T-helper 1 cell treated with Interleukin-12 subunit alpha and Interleukin-12 subunit beta and Interleukin-4 antibody, amounts not matched to agents 30 μg/mL and 1 μg/mL, for 36 hours (primary cell): ENCODE measurements at regions not wholly inside any gene's neighbourhood (a gene's known extent, or its start where the extent isn't known, plus 50 kb on each side); places are given as distances from the start of the nearest gene placed in this dataset.
"Not testable (repeated sequence)": the region's sequence is repeated elsewhere in the genome, so short reads cannot be mapped to it uniquely, and the experiment has no call there.

ENCODE experiments used
- H3K27ac Mint-ChIP-seq: one replicate; pipeline ENCODE4 v1.8.0; 2021; ENCODE audit warnings: mild to moderate bottlenecking, mixed read lengths
- H3K27me3 Mint-ChIP-seq: one replicate; pipeline ENCODE4 v1.8.0; 2021; ENCODE audit warnings: low read depth, mixed read lengths
- H3K36me3 Mint-ChIP-seq: one replicate; pipeline ENCODE4 v1.8.0; 2021; ENCODE audit warnings: low read depth, mixed read lengths
- H3K4me1 Mint-ChIP-seq: one replicate; pipeline ENCODE4 v1.8.0; 2021; ENCODE audit warnings: low read depth, mixed read lengths
- H3K4me3 Mint-ChIP-seq: one replicate; pipeline ENCODE4 v1.8.0; 2021; ENCODE audit warnings: mild to moderate bottlenecking, moderate library complexity, mixed read lengths
- H3K9me3 Mint-ChIP-seq: one replicate; pipeline ENCODE4 v1.8.0; 2021; ENCODE audit warnings: mixed read lengths

DNA sequence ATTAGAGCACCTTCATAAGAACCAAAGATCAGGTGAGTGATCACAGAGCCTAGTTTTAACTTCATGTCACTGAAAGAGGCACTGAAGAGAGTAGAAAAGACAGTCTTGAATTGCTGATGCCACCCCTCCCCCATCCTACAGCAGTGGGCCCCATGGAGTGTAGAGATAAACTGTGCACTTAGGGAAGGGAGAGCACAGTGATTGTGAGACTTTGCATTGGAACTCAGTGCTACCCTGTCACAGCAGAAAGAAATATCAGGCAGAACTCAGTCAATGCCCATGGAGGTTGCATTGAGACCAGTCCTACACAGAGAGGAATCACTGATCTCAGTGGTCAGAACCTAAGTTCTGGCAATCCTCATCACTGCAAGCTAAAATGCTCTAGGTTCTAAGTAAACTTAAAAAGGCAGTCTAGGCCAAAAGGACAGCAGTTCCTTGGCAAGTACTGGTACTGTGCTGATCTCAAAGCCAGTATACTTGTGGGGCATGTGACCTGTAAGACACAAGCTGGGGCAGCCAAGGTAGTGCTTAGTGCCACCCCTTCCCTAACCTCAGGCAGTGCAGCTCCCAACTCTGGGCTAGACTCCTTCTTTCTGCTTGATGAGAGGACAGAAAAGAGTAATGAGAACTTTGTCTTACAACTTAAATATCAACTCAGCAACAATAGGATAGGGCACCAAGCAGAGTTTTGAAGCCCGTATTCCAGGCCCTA is 94.1 kb downstream of the FSCB start:
- H3K4me3 Mint-ChIP-seq: no peak overlapping the region
- H3K36me3 Mint-ChIP-seq: no peaks in the 10 kb centered on the region
- no peaks in the 10 kb centered on the region for H3K27me3 Mint-ChIP-seq
- no peaks in the 10 kb centered on the region for H3K4me1 Mint-ChIP-seq
- H3K9me3 Mint-ChIP-seq: peaks cover 16% of the 10 kb centered on the region
- H3K27ac Mint-ChIP-seq: no peak overlapping the region

DNA sequence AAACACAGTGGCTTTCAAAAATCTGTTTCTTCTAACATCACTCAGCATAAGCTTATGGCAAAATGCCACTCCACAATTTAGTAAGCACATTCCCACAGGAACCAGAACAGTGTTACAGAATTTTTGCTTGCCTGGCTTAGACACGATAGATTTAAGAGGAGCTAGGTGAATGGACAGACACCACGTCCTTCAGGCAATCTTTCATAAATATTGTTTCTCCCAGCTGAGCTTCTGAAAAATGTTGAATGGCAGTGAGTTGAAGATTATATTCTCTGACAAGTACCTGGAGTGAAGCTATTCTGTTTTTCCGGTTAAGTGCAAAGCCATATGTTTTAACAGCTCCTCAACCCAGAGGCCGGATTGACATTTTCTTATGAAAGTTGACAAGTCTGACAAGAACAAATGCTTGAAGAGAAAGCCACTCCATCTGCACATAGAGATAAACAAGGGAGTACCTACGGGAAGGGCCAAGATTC is 102.0 kb downstream of the FSCB start:
- no peak overlapping the region for H3K27ac Mint-ChIP-seq
- no peak overlapping the region for H3K4me3 Mint-ChIP-seq
- H3K9me3 Mint-ChIP-seq: peaks cover 8% of the 10 kb centered on the region
- H3K27me3 Mint-ChIP-seq: no peaks in the 10 kb centered on the region
- H3K4me1 Mint-ChIP-seq: no peaks in the 10 kb centered on the region
- no peaks in the 10 kb centered on the region for H3K36me3 Mint-ChIP-seq

DNA sequence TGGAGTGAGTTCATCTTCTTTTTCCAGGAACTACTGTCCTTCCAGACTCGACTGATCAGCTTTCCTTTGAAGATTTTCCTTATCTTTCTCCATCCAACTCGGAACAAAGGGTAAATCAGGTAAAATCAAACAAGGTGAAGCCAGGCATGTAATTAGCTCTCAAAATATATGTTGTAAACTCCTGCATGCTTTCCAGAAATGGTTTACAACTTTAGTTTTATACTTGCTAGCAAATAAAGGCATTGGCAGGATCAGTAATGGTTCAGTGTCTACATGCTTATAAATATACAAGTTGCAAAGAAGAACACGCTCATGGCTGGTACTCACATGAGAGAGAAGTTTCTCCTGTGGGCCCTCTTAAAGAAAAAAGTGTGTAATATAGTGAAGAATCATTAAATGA is 102.5 kb downstream of the FSCB start:
- no peaks in the 10 kb centered on the region for H3K36me3 Mint-ChIP-seq
- peaks cover 8% of the 10 kb centered on the region for H3K9me3 Mint-ChIP-seq
- H3K4me1 Mint-ChIP-seq: no peaks in the 10 kb centered on the region
- no peak overlapping the region for H3K4me3 Mint-ChIP-seq
- no peaks in the 10 kb centered on the region for H3K27me3 Mint-ChIP-seq
- no peak overlapping the region for H3K27ac Mint-ChIP-seq

DNA sequence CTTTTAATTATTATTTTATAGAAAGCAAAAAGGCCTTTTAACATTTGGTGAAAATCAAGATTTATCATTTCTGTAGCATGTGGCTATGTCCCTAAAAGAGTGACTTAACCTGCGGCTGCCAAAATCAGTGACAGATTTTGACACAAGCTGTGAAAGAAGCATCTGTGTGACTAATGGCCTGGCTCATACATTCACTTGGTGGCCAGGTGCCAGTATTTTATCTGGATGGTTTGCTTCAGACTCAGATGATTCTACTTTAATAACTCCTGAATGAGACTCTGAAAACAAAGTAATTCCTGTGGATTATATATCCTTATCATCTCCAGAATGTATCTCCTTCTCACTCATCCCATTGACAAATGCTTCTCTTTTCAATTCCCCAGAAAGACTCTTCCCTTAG is 103.0 kb downstream of the FSCB start:
- Mint-ChIP-seq H3K4me3 (no peak overlapping the region), H3K36me3 (no peaks in the 10 kb centered on the region), H3K9me3 (peaks cover 6% of the 10 kb centered on the region), H3K27ac (no peak overlapping the region), H3K4me1 (no peaks in the 10 kb centered on the region), H3K27me3 (no peaks in the 10 kb centered on the region)

DNA sequence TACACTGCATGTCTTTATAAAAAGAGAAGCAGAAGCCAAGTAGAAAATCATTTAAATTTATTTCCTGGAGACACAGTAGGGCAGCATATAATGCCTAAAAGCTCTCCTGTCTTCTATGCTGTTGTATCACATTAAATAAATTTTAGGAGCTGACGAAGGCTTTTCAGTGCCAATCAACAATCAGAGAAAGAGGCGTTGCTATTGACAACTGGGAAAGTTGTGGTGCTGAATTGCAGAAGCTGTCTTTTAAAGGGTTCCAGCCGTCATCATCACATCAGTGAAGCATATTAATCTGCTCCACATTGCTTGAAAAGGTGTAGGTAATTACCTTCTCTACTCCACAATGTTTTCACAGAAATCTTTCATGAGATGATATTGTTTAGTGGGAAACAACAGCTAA is 103.9 kb downstream of the FSCB start:
- H3K4me1 Mint-ChIP-seq: no peaks in the 10 kb centered on the region
- no peaks in the 10 kb centered on the region for H3K36me3 Mint-ChIP-seq
- H3K27me3 Mint-ChIP-seq: no peaks in the 10 kb centered on the region

DNA sequence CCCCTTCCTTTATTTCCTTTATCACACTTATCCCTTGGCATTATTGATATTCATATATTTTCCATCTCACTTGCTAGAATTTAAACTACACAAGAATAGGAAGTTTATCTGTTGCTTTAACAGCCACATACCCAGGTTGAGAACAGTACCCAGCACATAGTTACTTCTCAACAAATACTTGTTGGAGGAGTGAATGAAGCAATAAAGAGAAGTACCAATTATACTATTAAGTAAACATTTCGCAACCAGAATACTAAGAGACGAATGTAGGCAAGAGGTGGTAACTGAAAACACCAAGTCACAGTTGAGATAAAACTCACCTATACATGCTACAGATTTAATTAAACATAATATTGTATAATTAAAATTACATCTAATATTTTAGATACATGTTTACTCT is 110.9 kb downstream of the FSCB start:
- no peaks in the 10 kb centered on the region for H3K9me3 Mint-ChIP-seq
- H3K27me3 Mint-ChIP-seq: no peaks in the 10 kb centered on the region
- H3K4me3 Mint-ChIP-seq: no peak overlapping the region
- no peaks in the 10 kb centered on the region for H3K4me1 Mint-ChIP-seq
- H3K36me3 Mint-ChIP-seq: no peaks in the 10 kb centered on the region
- H3K27ac Mint-ChIP-seq: no peak overlapping the region

More for the DNA sequence above, 103.9 kb downstream of the FSCB start:
- Mint-ChIP-seq H3K9me3 (peaks cover 4% of the 10 kb centered on the region), H3K27ac (no peak overlapping the region), H3K4me3 (no peak overlapping the region)

DNA sequence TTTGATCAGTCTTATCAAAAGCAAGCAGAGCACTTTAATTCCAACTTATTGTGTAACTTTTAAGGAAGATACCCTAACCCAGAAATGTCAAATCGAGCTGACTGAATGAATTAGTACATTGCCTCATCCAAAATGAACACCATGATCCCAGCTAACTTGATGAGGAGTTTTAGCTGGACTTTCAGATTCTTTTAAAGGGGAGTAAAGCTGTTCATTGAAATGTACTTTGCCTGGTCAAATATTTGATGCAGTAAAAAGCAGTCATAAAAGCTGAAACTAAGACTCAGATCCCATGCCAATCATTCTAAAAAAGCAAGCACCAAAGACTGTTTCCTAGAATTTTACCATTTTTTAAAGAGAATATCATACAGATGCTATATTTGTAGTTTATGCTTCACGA is 114.1 kb downstream of the FSCB start:
- H3K27ac Mint-ChIP-seq: no peak overlapping the region
- H3K4me1 Mint-ChIP-seq: no peaks in the 10 kb centered on the region
- no peaks in the 10 kb centered on the region for H3K9me3 Mint-ChIP-seq
- no peaks in the 10 kb centered on the region for H3K27me3 Mint-ChIP-seq
- no peaks in the 10 kb centered on the region for H3K36me3 Mint-ChIP-seq
- no peak overlapping the region for H3K4me3 Mint-ChIP-seq

DNA sequence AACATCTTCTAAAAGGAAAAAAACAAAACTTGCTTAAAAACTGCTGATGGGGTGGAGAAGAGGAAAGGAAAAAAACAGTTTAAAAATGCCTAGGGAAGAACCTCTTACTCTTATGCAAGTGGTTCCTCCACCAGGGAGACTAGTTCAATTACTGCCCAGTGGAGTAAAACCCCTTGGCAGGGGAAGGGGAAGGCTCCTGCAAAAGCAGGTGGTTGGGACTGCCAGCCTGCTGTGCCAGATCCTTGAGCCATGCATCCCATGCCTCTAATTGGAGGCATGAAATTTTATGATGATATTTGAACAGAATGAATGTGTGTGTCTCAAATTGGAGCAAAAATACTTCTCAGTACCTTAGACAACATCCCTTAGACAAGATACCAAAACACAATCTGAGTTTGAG is 118.8 kb downstream of the FSCB start:
- Mint-ChIP-seq H3K27ac (no peak overlapping the region), H3K4me3 (no peak overlapping the region), H3K9me3 (peaks cover 13% of the 10 kb centered on the region), H3K27me3 (no peaks in the 10 kb centered on the region), H3K36me3 (no peaks in the 10 kb centered on the region), H3K4me1 (no peaks in the 10 kb centered on the region)

DNA sequence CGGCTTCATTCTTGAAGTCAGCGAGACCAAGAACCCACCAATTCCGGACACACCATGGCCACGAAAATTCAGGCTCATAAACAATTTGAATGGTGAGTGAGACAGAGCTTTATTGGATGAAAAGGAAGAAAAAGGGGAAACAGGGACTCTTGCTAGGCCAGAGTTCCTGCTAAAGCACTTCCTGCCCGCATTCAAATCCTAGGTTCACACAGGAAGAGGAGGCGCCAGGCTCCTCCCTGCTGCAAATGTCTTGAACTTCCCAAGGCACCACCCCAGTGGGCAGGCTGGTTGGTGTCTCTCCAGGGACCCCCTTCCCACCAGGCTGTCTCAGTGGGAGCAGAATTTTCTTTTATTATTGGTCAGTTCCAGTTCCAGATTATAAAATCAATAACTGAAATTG is 121.2 kb downstream of the FSCB start:
- H3K4me3 Mint-ChIP-seq: no peak overlapping the region
- H3K9me3 Mint-ChIP-seq: peaks cover 14% of the 10 kb centered on the region
- H3K4me1 Mint-ChIP-seq: no peaks in the 10 kb centered on the region
- no peak overlapping the region for H3K27ac Mint-ChIP-seq
- no peaks in the 10 kb centered on the region for H3K36me3 Mint-ChIP-seq
- H3K27me3 Mint-ChIP-seq: no peaks in the 10 kb centered on the region

DNA sequence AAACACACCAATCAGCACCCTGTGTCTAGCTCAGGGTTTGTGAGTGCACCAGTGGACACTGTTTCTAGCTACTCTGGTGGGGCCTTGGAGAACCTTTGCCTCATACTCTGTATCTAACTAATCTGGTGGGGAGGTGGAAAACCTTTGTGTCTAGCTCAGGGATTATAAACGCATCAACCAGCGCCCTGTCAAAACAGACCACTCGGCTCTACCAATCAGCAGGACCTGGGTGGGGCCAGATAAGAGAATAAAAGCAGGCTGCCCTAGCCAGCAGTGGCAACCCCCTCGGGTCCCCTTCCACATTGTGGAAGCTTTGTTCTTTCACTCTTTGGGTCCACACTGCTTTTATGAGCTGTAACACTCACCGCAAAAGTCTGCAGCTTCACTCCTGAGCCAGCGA is 121.8 kb downstream of the FSCB start:
- H3K27ac Mint-ChIP-seq, H3K27me3 Mint-ChIP-seq, H3K36me3 Mint-ChIP-seq, H3K4me3 Mint-ChIP-seq, H3K4me1 Mint-ChIP-seq: not testable (repeated sequence)
- H3K9me3 Mint-ChIP-seq: peaks cover 14% of the 10 kb centered on the region

DNA sequence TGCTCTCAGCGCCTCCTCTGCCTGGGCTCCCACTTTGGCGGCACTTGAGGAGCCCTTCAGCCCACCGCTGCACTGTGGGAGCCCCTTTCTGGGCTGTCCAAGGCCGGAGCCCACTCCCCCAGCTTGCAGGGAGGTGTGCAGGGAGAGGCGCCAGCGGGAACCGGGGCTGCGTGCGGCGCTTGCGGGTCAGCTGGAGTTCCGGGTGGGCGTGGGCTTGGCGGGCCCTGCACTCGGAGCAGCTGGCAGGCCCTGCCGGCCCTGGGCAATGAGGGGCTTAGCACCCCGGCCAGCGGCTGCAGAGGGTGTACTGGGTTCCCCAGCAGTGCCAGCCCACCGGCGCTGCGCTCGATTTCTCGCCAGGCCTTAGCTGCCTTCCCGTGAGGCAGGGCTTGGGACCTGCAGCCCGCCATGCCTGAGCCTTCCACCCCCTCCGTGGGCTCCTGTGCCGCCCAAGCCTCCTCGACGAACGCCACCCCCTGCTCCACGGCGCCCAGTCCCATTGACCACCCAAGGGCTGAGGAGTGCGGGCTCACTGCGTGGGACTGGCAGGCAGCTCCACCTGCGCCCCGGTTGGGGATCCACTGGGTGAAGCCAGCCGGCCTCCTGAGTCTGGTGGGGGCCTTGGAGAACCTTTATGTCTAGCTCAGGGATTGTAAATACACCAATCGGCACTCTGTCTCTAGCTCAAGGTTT is 122.3 kb downstream of the FSCB start:
- H3K4me3 Mint-ChIP-seq, H3K27me3 Mint-ChIP-seq, H3K36me3 Mint-ChIP-seq, H3K4me1 Mint-ChIP-seq, H3K27ac Mint-ChIP-seq: not testable (repeated sequence)
- H3K9me3 Mint-ChIP-seq: peaks cover 14% of the 10 kb centered on the region

DNA sequence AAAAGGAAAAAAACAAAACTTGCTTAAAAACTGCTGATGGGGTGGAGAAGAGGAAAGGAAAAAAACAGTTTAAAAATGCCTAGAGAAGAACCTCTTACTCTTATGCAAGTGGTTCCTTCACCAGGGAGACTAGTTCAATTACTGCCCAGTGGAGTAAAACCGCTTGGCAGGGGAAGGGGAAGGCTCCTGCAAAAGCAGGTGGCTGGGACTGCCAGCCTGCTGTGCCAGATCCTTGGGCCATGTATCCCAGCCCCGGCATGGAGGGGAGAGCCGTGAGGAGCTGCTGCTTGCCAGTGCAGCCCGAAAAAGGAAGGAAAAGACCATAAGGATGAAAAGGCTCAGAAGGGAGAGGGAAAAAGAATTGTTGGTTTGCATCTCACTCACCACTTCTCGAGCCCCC is 123.0 kb downstream of the FSCB start:
- H3K36me3 Mint-ChIP-seq: no peaks in the 10 kb centered on the region
- no peak overlapping the region for H3K27ac Mint-ChIP-seq
- peaks cover 14% of the 10 kb centered on the region for H3K9me3 Mint-ChIP-seq
- H3K4me3 Mint-ChIP-seq: no peak overlapping the region
- H3K27me3 Mint-ChIP-seq: no peaks in the 10 kb centered on the region
- no peaks in the 10 kb centered on the region for H3K4me1 Mint-ChIP-seq

DNA sequence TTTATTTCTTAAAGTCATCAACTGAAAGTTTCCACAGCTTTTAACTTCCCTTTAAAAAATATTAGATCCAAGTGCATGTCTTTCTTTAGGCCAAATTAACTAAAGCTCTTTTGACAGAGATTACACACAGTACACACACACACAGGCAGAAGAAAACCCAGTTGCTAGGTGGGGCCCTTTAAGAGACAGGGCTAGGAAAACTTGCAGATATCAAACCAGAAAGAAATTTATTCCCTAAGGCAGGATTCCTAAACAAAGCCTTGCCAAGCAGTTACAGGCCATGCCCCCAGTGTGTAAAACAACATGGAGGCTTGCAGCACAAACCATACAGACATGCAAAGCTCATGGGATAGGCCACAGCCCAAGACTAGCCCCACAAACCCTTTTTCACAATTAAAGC is 123.4 kb downstream of the FSCB start:
- Mint-ChIP-seq H3K4me3 (no peak overlapping the region), H3K4me1 (no peaks in the 10 kb centered on the region), H3K27me3 (no peaks in the 10 kb centered on the region), H3K27ac (no peak overlapping the region), H3K36me3 (no peaks in the 10 kb centered on the region), H3K9me3 (peaks cover 14% of the 10 kb centered on the region)

DNA sequence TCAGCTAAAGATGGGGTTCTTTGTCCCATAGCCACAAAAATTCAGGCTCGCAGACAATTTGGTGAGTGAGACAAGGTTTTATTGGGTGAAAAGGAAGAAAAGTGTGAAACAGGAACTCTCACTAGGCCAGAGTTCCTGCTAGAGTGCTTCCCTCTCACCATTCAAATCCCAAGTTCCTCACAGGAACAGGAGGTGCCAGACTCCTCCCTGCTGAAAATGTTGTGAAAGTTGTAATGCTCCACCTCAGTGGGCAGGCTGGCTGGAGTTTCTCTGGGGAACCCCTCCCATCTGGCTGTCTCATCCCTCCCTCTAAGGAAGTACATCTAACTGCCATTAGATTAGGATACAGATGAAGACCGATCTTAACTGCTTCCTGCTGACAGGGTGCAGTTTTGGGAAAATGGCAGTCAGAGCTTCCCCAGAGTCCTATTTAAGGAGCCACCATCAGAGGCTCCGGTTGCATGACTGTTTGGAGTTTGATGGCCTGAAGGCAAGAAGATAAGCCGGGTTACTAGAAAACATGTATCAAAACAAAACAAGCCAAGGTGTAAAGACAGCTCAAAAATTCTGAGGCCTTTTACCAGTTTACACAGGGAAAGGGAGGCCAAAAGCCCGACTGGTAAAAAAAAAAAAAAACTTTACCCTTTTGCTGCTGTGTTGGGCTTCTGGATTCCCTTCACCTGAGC is 127.6 kb downstream of the FSCB start:
- Mint-ChIP-seq H3K9me3 (peaks cover 38% of the 10 kb centered on the region), H3K4me1 (no peaks in the 10 kb centered on the region), H3K4me3 (no peak overlapping the region), H3K27me3 (no peaks in the 10 kb centered on the region), H3K36me3 (no peaks in the 10 kb centered on the region), H3K27ac (no peak overlapping the region)

DNA sequence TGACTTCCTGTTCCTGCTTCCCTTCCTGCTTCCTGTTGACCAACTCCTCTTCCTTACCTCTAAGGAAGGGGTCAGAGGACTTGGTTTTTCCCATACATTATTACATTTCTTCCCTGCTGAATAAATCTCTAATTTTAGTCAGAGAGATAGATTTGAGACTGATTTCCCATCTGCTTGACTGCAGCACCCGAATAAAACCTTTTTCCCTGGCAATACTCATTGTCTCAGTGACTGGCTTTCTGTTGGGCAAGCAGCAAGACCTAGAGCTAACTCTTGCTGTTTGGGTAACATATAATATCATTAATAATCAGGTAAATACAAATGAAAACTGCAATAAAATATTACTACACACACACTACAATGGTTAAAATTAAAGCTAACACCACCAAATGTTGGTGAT is 132.2 kb downstream of the FSCB start:
- no peaks in the 10 kb centered on the region for H3K4me1 Mint-ChIP-seq
- no peak overlapping the region for H3K4me3 Mint-ChIP-seq
- H3K27ac Mint-ChIP-seq: no peak overlapping the region
- no peaks in the 10 kb centered on the region for H3K36me3 Mint-ChIP-seq
- H3K27me3 Mint-ChIP-seq: no peaks in the 10 kb centered on the region
- peaks cover 29% of the 10 kb centered on the region for H3K9me3 Mint-ChIP-seq
